Neural progenitor cell (in vitro differentiated cells): ENCODE measurements at regions not wholly inside any gene's neighbourhood (a gene's known extent, or its start where the extent isn't known, plus 50 kb on each side); places are given as distances from the start of the nearest gene placed in this dataset.

Source experiments
- EZH2 ChIP-seq: fragments of 200-600 bp; sonication (generic); IDR thresholded peaks from 2 replicates; pipeline ENCODE4 v1.6.1; 2017; ENCODE audit warnings: antibody characterized with exemption, mild to moderate bottlenecking, moderate library complexity
- EZH2phosphoT487 ChIP-seq: fragments of 200-600 bp; sonication (generic); IDR thresholded peaks from 2 replicates; pipeline ENCODE4 v1.6.1; 2017; ENCODE audit warnings: antibody characterized with exemption
- TF ChIP-seq, protein P1 (sequence below): fragments of 200-600 bp; sonication (generic); IDR thresholded peaks from 2 replicates; pipeline ENCODE4 v1.5.1; 2017; ENCODE audit warnings: antibody characterized with exemption, mild to moderate bottlenecking

- TF ChIP-seq, protein P1, sequence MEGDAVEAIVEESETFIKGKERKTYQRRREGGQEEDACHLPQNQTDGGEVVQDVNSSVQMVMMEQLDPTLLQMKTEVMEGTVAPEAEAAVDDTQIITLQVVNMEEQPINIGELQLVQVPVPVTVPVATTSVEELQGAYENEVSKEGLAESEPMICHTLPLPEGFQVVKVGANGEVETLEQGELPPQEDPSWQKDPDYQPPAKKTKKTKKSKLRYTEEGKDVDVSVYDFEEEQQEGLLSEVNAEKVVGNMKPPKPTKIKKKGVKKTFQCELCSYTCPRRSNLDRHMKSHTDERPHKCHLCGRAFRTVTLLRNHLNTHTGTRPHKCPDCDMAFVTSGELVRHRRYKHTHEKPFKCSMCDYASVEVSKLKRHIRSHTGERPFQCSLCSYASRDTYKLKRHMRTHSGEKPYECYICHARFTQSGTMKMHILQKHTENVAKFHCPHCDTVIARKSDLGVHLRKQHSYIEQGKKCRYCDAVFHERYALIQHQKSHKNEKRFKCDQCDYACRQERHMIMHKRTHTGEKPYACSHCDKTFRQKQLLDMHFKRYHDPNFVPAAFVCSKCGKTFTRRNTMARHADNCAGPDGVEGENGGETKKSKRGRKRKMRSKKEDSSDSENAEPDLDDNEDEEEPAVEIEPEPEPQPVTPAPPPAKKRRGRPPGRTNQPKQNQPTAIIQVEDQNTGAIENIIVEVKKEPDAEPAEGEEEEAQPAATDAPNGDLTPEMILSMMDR: no peak
- no peak for TF ChIP-seq EZH2
- TF ChIP-seq EZH2phosphoT487: no peak
Observed at GRCh38 chr5:84634256-84634655, 249.6 kb upstream of the EDIL3 start.
